ENCODE measurements at regions not wholly inside any gene's neighbourhood (a gene's known extent, or its start where the extent isn't known, plus 50 kb on each side); places are given as distances from the start of the nearest gene placed in this dataset.
"Not testable (repeated sequence)": the region's sequence is repeated elsewhere in the genome, so short reads cannot be mapped to it uniquely, and the experiment has no call there.

DNA sequence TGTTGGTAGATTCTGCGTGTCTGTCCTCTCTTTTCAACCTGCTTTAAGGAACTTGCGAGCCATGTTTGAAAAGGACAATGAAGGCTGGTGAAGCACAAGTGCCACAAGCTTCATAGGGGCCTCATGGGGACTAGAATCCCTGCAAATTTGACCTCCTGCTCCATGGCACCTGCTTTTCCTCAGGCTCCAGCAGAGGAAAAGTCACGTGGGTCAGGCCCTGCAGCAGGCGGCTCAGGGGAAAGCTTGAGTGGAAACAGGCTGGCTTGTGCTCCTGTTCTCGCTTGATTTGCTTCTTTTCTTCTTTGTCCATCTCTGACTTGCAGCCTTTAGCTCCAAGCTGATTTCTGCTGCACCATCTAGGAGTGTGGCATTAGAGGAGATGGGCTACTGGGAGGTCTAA, 187.6 kb upstream of the MAST4 start:
- DNase-seq (ENCODE audit: low spot score in 2 of 2) (no peak), FAIRE-seq (no peak)

DNA sequence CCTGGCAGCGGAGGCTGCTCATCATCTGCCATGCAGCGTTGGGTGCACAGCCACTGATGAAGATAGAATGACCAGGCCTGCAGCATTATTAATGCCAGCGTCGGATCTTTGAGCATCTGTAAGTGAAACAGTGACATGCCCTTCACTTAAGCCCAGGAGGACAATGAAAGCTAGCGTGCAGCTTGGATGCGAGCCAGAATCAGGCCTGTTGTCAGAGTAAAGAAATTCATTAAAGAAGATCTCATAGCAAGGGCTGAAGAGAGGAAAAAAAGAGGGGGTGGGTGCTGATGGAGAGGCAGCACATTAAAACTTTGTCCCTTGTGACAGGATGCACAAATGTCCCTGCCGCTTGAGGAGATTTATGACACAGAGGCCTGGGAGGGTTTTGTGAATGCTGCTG, 186.1 kb upstream of the MAST4 start:
- FAIRE-seq = no peak

DNA sequence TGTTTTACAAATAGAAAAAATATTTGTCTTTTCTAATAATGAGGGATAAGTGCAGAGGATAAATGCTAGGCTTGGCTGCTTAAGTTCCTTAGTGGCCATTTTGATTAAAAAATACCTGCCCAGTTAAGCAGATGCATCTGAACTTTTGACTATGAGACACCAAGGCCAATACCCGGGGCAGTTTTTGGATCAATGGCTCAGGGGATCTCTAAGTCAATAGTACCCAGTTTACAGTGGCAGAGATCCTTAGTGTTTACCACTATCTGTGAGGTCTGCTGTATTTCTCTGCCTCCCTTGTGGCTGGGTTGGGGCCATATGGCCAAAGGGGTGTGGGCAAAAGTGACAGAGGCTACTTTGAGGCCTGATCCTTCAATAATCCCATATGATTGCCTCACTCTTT, 184.5 kb upstream of the MAST4 start:
- DNase-seq (ENCODE audit: low spot score in 2 of 2) (no peak), FAIRE-seq (no peak)

More for the DNA sequence above, 186.1 kb upstream of the MAST4 start:
- no peak for DNase-seq (ENCODE audit: low spot score in 2 of 2)

DNA sequence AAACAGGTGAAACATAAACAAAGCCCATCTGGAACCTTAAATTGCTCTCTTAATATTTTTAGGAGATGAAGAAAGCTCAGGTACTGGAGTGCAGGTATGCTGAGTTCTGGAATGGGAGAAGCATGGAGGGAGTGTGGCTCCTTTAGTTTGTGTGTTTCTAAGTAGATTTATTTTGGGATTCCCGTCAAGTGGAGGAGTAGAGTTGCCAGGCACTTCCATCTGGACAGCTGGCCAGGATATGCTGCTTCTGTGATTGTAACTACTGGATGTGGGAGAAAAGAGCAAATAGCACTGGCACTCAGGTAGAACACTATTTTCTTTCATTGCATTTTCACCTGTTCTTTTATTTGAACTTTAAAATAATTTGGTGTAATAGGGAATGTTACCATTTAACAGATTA, 182.3 kb upstream of the MAST4 start:
- no peak for FAIRE-seq

DNA sequence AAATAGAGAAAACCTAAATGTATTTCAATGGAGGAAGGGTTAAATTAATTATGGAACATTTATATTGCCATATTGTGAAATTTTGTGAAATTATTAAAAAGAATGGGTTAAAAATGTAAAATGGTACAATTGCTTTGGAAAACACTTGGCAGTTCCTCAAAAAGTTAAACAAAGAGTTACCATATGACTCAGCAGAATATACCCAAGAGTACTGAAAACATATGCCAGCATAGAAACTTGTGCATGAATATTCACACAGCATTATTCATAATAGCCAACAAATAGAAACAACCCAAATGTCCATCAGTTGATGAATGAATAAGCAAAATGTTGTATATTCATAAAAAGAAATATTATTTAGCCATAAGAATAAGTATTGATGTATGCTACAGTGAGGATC, 181.0 kb upstream of the MAST4 start:
- DNase-seq (ENCODE audit: low spot score in 2 of 2) = no peak
- FAIRE-seq = no peak

More for the DNA sequence above, 182.3 kb upstream of the MAST4 start:
- DNase-seq (ENCODE audit: low spot score in 2 of 2) = no peak

DNA sequence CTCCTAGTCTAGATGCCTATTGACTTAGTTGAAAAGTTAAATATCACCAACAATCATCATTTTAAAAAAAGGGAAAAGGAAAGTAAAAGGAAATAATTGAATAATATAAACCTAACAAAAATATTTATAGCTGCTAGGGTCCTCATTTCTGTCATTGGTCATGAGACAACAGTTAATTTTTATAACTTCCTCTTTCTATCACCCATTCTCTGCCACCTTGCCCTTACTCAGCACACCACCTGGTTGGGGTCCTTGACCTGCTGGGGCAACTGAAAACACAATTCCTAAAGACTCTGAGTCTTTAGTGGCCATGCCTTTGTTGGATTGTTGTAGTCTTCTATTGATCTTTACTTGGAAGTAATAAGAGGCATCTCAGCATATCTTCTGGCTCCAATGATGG, 179.5 kb upstream of the MAST4 start:
- FAIRE-seq = no peak
- DNase-seq (ENCODE audit: low spot score in 2 of 2) = no peak

DNA sequence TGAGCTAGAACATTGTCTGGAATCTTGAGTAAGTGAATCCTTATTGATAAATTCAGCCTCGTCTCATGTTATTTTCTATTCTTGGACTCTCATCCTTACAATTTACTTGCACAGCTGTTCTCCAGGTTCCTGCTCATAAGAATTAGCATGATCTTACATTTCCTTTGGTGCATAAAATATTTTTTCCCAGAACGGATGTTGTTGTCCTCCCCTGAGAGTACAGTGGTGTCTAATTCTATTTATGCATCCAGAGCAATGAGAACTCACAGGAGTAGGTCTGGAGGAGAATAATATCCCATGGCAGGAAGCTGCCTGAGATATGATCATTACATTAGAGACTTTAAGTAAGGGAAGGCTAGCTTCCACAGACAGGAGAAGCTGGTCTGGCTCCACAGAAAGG, 178.4 kb upstream of the MAST4 start:
- FAIRE-seq (no peak), DNase-seq (ENCODE audit: low spot score in 2 of 2) (no peak)

DNA sequence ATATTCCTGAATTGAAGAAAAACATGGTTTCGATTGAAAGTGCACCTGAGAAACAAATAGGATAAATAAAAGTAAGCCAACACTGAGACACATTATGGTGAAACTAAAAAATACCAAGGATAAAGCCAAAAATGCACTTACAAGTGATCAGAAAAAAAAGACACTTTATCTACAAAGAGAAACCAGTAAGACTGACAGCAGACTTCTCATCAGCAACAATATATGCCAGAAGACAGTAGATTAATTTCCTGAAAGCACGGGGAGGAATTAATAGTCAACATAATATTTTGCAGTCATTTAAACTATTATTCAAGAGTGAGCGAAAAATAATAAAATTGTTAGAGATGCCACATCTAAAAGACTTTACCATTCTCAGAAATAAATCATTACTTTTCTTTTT, 172.7 kb upstream of the MAST4 start:
- FAIRE-seq (no peak), DNase-seq (ENCODE audit: low spot score in 2 of 2) (no peak)

DNA sequence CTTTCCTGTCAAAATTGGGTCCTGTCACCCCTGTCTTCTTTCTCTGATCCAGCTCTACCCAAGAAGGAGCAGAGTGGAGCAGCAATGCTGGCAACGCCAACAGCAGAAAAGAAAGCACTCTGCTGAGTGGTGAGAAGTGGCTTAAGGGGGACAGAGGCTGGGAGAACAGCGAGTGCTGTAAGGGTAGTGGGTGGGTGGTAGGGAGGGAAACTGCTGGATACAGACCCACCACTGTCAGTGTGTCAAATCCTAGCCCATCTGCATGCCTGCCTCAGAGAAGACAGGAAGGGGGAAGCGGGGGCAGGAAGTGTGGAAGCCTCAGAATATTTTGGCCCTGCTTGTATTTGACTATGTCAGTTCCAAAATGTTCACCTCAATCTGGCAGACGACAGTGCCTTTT, 170.4 kb upstream of the MAST4 start:
- no peak for FAIRE-seq
- no peak for DNase-seq (ENCODE audit: low spot score in 2 of 2)

DNA sequence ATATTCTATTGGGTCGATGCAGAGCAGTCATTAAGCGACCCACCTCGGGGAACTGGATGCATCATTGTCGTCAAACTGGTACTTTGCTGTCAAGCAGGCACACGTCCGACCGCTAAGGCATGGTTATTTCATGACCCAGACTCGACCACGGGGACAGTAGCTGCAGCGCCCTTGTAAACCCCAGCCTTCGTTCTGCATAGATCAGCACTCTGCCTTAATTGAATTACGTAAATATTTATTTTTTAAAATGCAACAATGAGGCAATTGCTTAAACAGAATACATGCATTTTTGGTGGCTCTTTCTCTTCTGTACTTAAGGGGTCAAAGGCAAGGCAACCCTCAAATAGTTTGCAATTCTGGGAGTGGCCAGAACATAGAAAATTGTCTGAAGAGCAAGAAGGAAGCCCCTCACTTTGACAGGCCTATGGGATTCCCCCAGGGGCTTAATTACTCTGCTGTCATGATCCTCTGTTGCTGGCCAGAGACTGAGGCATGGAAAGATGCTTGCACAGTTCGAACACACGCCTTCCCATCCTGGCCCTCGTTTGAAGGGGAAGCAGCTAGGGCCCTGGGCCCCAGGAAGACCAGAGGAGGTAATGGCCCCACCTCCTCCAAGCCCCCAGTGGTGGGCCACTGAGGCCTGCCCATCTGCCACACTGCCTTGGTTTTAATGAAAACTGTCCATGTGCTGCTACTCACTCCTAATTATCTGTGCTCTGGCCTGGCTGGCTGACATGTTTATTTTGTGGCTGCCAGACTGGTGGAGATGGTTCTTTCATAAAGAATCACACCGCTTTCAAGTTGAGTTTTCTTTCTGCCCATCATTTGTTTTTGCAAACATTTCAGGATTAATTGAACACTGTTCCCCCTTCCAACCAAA, 169.7 kb upstream of the MAST4 start:
- DNase-seq (ENCODE audit: low spot score in 2 of 2) (no peak), FAIRE-seq (no peak)

DNA sequence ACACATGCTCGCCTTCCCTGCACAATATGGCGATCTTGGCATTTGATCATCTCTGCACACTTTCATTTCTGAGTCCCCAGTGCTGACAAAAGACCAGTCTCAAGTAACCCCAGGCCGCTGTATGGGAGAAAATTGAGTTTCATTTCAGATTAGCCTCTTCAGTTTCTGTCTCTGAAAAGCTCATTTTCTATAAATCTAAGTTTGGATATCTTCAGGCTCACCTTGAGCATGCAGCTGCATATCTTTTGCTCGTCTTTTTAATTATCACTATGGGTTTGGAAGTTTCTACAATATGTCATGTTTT, 169.1 kb upstream of the MAST4 start:
- DNase-seq (ENCODE audit: low spot score in 2 of 2) (no peak), FAIRE-seq (no peak)

DNA sequence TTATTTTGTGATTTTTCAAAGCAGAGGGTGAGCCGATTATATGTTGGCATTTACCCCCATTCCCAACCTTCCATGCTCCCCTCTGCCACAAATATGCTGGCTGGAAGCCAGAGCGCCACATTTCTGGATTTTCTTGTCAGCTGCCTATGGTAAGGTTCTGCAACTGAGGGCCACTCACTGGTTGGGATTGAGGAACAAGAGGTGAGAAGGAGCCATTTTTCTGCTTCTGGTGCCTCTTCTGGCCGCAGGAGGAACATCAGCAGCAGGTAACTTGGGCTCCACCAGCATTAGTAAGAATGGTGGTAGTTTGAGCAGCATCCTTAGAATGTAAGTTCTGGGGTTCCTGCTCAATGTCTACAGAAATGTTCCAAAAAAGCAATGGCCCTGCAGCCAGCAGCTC, 159.5 kb upstream of the MAST4 start:
- FAIRE-seq (no peak), DNase-seq (ENCODE audit: low spot score in 2 of 2) (no peak)

DNA sequence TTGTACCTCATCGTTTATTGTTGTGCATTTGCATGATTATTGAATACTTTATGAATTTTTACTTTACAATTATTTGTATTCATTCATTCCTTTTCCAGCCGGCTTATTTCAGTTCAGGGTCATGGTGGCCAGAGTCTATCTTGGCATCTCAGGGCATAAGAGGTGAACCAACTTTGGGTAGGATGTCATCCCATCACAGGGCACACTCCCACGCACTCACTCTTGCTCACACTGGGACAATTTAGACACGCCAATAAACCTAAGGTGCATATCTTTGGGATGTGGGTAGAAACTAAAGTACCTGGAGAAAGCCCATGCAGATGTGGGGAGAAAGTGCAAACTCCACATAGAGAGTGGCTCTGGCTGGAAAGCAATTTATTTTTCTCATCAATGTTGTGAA, 158.1 kb upstream of the MAST4 start:
- FAIRE-seq = no peak
- no peak for DNase-seq (ENCODE audit: low spot score in 2 of 2)

DNA sequence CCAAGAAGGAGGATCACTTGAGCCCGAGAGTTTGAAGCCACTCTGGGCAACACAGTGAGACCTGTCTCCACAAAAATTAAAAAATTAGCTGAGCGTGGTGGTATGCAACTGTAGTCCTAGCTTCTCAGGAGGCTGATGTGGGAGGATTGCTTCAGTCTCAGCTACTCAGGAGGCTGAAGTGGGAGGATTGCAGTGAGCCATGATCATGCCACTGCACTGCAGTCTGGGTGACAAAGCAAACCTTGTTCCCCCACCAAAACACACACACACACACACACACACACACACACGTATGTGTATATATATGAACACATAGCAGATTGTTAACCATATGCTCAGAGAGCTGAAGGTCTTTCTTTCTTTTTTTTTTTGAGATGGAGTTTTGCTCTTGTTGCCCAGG, 157.5 kb upstream of the MAST4 start:
- DNase-seq (ENCODE audit: low spot score in 2 of 2) (no peak), FAIRE-seq (no peak)

DNA sequence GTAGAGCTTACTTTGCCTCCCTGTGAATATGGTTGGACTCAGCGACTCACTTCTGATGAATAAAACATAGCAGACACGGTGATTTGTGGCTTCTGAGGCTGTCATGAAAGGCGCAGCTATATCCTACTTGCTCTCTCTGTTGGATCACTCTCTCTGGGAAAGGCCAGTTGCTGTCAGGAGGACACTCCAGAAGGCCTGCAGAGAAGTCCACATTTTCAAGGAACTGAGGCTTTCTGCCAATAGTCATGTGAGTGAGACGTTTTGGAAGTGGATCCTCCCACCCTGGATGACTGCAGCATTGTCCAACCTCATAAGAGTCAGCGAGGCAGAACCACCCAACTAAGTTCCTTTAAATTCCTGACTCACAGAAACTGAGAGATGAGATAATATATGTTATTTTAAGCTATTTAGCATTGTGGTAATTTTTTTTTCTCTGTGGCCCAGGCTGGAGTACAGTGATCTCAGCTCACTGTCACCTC, 156.0 kb upstream of the MAST4 start:
- FAIRE-seq = no peak
- no peak for DNase-seq (ENCODE audit: low spot score in 2 of 2)

DNA sequence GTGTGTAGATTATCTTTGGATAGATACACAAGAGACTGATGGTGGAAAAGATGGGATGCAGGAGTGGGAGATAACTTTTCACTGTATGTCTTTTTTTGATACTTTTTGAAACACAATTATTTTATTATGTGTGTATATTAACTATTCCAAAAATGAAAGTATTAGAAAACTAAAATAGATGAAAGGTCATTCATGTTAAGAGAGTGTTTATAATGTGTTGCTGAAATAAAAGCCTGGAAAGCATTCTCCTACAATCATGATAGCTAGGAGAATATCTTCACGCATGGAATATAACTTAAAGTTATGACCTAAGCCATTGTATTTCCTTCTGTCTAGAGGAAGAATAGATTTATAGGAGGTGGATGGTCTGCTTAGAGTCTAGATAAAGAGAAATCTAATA, 154.8 kb upstream of the MAST4 start:
- FAIRE-seq (no peak), DNase-seq (ENCODE audit: low spot score in 2 of 2) (no peak)

DNA sequence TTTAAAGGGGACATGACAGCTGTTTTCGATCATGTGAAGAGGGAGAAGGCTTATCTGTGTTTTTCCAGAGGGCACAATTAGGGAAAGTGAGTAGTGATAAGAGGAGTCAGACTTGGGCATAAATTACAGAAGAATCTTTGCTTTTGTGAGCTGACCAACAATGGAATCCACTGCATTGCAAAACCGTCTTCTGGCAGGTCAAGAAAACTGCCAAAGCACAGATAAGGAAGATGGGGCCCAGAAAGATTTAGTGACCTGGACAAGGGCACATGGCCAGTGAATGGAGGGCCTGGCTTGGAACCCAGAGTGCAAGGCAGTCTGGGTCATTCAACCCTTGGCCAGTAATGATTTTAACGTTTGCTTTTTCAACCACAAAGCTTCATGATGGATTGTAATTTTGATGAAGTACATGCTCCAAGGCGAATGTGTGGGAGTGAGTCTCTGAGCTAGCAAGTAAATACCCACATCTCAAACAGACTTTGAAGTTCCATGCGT, 153.2 kb upstream of the MAST4 start:
- no peak for DNase-seq (ENCODE audit: low spot score in 2 of 2)
- FAIRE-seq = no peak

DNA sequence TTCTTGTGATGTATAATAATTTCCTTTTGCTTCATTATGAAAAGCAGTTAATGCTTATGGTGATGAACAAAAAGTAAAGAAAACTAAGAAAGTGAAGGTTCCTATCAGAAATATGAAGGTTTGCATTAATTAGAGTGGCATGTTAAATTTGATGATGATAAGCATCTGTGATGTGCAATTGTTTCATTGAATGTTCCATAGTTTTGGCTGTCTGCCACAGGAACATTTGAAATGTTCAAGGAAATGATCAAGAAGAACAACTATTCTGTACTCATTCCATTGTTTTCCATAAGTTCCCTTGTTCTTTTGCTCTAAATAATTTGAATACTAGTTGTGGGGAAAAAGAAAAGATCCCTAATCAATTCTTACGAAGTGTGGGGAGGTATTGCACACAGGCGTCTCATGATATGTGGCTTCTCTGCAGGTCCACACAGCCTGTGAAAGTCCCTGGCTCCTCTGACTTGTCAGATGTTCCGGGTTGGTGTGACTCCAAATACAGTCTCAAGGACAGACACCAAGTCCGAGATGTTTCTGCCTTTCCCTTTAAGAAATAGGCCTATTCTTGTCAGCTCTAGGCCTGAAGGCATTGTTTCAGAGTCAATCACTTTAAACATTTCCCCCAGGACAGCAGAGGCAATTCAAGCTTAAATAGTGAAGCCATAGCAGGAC, 152.6 kb upstream of the MAST4 start:
- FAIRE-seq (no peak), DNase-seq (ENCODE audit: low spot score in 2 of 2) (no peak)

DNA sequence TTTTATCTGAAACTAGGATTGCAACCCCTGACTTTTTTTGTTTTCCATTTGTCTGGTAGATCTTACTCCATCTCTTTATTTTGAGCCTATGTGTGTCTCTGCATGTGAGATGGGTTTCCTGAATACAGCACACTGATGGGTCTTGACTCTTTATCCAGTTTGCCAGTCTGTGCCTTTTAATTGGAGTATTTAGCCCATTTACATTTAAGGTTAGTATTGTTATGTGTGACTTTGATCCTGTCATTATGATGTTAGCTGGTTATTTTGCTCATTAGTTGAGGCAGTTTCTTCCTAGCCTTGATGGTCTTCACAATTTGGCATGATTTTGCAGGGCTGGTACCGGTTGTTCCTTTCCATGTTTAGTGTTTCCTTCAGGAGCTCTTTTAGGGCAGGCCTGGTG, 148.1 kb upstream of the MAST4 start:
- FAIRE-seq; DNase-seq (ENCODE audit: low spot score in 2 of 2): not testable (repeated sequence)

DNA sequence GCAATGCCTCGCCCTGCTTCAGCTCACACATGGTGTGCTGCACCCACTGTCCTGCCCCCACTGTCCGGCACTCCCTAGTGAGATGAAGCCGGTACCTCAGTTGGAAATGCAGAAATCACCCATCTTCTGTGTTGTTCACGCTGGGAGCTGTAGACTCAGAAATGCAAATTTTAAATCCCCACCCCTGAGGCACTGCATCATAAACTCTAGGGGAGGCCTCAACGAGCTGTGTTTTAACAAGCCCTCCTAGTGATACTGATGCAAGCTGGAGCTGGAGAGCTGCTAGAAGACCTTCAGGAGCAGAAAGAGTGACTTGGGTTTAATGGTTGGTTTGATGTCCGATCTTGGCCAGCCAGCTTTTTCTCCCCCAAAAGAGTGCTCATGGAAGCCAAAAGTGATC, 146.0 kb upstream of the MAST4 start:
- FAIRE-seq = no peak
- DNase-seq (ENCODE audit: low spot score in 2 of 2) = no peak

DNA sequence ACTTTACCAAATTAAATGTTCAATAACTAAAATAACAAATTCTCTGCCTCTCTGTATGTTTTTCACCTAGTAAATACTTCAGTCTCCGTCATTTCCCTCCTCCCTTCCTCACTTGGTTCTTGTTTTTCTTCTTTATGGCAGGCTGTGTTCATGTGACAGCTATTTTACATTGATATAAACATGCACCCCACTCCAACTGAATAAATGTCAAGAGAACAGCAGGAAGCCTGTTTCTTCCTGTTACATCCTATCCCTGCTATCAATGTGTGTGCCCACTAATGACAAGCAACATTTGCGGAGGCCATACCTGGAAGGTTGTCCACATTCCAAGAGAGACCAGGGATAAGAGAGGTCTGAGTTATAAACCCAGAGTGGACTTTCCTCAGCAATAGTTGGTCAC, 145.2 kb upstream of the MAST4 start:
- DNase-seq (ENCODE audit: low spot score in 2 of 2) (no peak), FAIRE-seq (no peak)

DNA sequence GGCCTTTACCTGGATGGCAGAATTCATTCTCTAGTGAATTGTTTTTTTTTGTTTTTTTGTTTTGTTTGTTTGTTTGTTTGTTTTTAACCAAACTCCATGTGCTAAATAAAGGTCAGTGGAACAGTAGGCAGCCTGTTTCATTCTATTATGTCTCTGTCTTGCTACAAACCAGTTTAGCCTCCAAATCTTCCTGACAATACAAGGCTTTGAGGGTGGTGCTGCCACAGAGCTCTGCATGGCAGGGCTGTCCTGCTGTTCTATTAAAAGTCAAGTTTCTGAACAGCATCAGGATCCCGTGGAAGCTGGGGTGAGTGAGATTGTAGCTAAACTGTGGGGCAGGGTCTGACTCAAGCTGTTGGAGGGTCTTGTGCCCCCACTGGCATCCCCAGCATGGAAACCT, 144.1 kb upstream of the MAST4 start:
- FAIRE-seq (no peak), DNase-seq (ENCODE audit: low spot score in 2 of 2) (no peak)
